Globus pallidus (tissue), 1 donor: ENCODE measurements at regions not wholly inside any gene's neighbourhood (a gene's known extent, or its start where the extent isn't known, plus 50 kb on each side); places are given as distances from the start of the nearest gene placed in this dataset.
A peak's percentile ranks its signal among the peaks of the same experiment; 100 is the strongest.

Source experiments
- DNase-seq: peaks from one replicate; pipeline ENCODE4 v3.0.0-alpha.2; 2015; ENCODE audit warnings: low spot score

GRCh38 chr6:7468382-7469081 is 72.9 kb upstream of the DSP start:
- peak; percentile 7 for DNase-seq

- no peak for DNase-seq
Measured at GRCh38 chr6:7469696-7470095, 71.8 kb upstream of the DSP start.

GRCh38 chr6:7471171-7471570 is 70.3 kb upstream of the DSP start:
- no peak for DNase-seq

- no peak for DNase-seq
Measured at GRCh38 chr6:7473805-7474719, 67.4 kb upstream of the DSP start.

- no peak for DNase-seq
Measured at GRCh38 chr6:7475081-7475480, 66.4 kb upstream of the DSP start.

- DNase-seq = no peak
Measured at GRCh38 chr6:7479801-7480266, 61.6 kb upstream of the DSP start.

GRCh38 chr6:7484666-7485065 is 56.8 kb upstream of the DSP start:
- no peak for DNase-seq

GRCh38 chr6:7486951-7487350 is 54.5 kb upstream of the DSP start:
- DNase-seq = no peak

GRCh38 chr6:7488494-7488893 is 53.0 kb upstream of the DSP start:
- no peak for DNase-seq

GRCh38 chr6:7489376-7489775 is 52.1 kb upstream of the DSP start:
- no peak for DNase-seq
